H9 (cell line): ENCODE measurements at regions not wholly inside any gene's neighbourhood (a gene's known extent, or its start where the extent isn't known, plus 50 kb on each side); places are given as distances from the start of the nearest gene placed in this dataset.
"Not testable (repeated sequence)": the region's sequence is repeated elsewhere in the genome, so short reads cannot be mapped to it uniquely, and the experiment has no call there.

Experiments
- DNase-seq: peaks from one replicate; pipeline ENCODE4 v3.0.0-alpha.2; 2017
- H2AFZ ChIP-seq: one replicate; pipeline ENCODE4 v1.6.1; 2013; ENCODE audit warnings: mild to moderate bottlenecking, low read length, control low read depth, moderate library complexity
- H2AK5ac ChIP-seq: 2 replicates; pipeline ENCODE4 v1.6.1; 2013; ENCODE audit warnings: low read length, control low read depth, mixed read lengths; ENCODE audit not compliant: insufficient read length
- H2BK120ac ChIP-seq: one replicate; pipeline ENCODE4 v1.6.1; 2013; ENCODE audit warnings: low read depth, mild to moderate bottlenecking, low read length, control low read depth, inconsistent platforms; ENCODE audit not compliant: poor library complexity, severe bottlenecking
- H2BK12ac ChIP-seq: 2 replicates; pipeline ENCODE4 v1.6.1; 2013; ENCODE audit warnings: low read length, control low read depth, mixed read lengths, low read depth; ENCODE audit not compliant: insufficient read length
- H2BK15ac ChIP-seq: 2 replicates; pipeline ENCODE4 v1.6.1; 2013; ENCODE audit warnings: low read depth, low read length, control low read depth
- H2BK20ac ChIP-seq: one replicate; pipeline ENCODE4 v1.6.1; 2013; ENCODE audit warnings: low read depth, mild to moderate bottlenecking, low read length, control low read depth, inconsistent platforms; ENCODE audit not compliant: poor library complexity, severe bottlenecking
- H2BK5ac ChIP-seq: 2 replicates; pipeline ENCODE4 v1.6.1; 2013; ENCODE audit warnings: low read length, control low read depth, mixed read lengths; ENCODE audit not compliant: insufficient read length
- H3K14ac ChIP-seq: 2 replicates; pipeline ENCODE4 v1.6.1; 2013; ENCODE audit warnings: low read length, control low read depth; ENCODE audit not compliant: insufficient read depth
- H3K18ac ChIP-seq: 2 replicates; pipeline ENCODE4 v1.6.1; 2013; ENCODE audit warnings: low read depth, mild to moderate bottlenecking, mixed read lengths, low read length, control low read depth; ENCODE audit not compliant: insufficient read length
- H3K23ac ChIP-seq: 2 replicates; pipeline ENCODE4 v1.6.1; 2013; ENCODE audit warnings: low read length, control low read depth, mixed read lengths, low read depth; ENCODE audit not compliant: insufficient read length
- H3K23me2 ChIP-seq: 2 replicates; pipeline ENCODE4 v1.6.1; 2013; ENCODE audit warnings: low read depth, mild to moderate bottlenecking, mixed read lengths, low read length, control low read depth; ENCODE audit not compliant: insufficient read length, poor library complexity, severe bottlenecking
- H3K27ac ChIP-seq: 2 replicates; pipeline ENCODE4 v1.5.1; 2013; ENCODE audit warnings: low read length, control low read depth, mixed read lengths, low read depth; ENCODE audit not compliant: insufficient read length
- H3K27me3 ChIP-seq: 2 replicates; pipeline ENCODE4 v1.6.1; 2013; ENCODE audit warnings: low read length, control low read depth, inconsistent platforms; ENCODE audit not compliant: insufficient read depth
- H3K4ac ChIP-seq: 2 replicates; pipeline ENCODE4 v1.6.1; 2013; ENCODE audit warnings: low read depth, mild to moderate bottlenecking, control low read depth, inconsistent platforms, low read length, moderate library complexity
- H3K4me1 ChIP-seq: 2 replicates; pipeline ENCODE4 v1.6.1; 2013; ENCODE audit warnings: low read length, control low read depth, inconsistent platforms; ENCODE audit not compliant: insufficient read depth
- H3K4me2 ChIP-seq: 2 replicates; pipeline ENCODE4 v1.6.1; 2013; ENCODE audit warnings: low read length, control low read depth, mixed read lengths; ENCODE audit not compliant: insufficient read length, insufficient read depth
- H3K56ac ChIP-seq: 2 replicates; pipeline ENCODE4 v1.6.1; 2013; ENCODE audit warnings: low read depth, mild to moderate bottlenecking, mixed read lengths, low read length, control low read depth; ENCODE audit not compliant: insufficient read length
- H3K79me1 ChIP-seq: 2 replicates; pipeline ENCODE4 v1.6.1; 2013; ENCODE audit warnings: low read depth, mild to moderate bottlenecking, moderate library complexity, low read length, control low read depth, inconsistent platforms; ENCODE audit not compliant: insufficient read depth, poor library complexity, severe bottlenecking
- H3K79me2 ChIP-seq: 2 replicates; pipeline ENCODE4 v1.6.1; 2013; ENCODE audit warnings: low read length, control low read depth, inconsistent platforms; ENCODE audit not compliant: insufficient read depth
- H3K9ac ChIP-seq: 2 replicates; pipeline ENCODE4 v1.6.1; 2013; ENCODE audit warnings: low read length, control low read depth, mixed read lengths; ENCODE audit not compliant: insufficient read length; ENCODE audit errors: extremely low read depth
- H3K9me3 ChIP-seq: one replicate; pipeline ENCODE4 v1.6.1; 2013; ENCODE audit warnings: low read depth, low read length, inconsistent platforms; ENCODE audit not compliant: control insufficient read depth
- H3T11ph ChIP-seq: one replicate; pipeline ENCODE4 v1.6.1; 2013; ENCODE audit warnings: mild to moderate bottlenecking, low read length, control low read depth, inconsistent platforms
- H4K20me1 ChIP-seq: one replicate; pipeline ENCODE4 v1.6.1; 2013; ENCODE audit not compliant: control insufficient read depth, insufficient read length, insufficient read depth
- H4K5ac ChIP-seq: 2 replicates; pipeline ENCODE4 v1.6.1; 2013; ENCODE audit warnings: low read depth, mild to moderate bottlenecking, mixed read lengths, low read length, control low read depth; ENCODE audit not compliant: insufficient read length
- H4K8ac ChIP-seq: replicated peaks from 2 replicates; pipeline ENCODE4 v1.6.1; 2013; ENCODE audit warnings: low read length, control low read depth, mixed read lengths, low read depth; ENCODE audit not compliant: insufficient read length
- H4K91ac ChIP-seq: 2 replicates; pipeline ENCODE4 v1.6.1; 2013; ENCODE audit warnings: low read depth, mild to moderate bottlenecking, moderate library complexity, mixed read lengths, low read length, control low read depth; ENCODE audit not compliant: insufficient read length
- H3K27ac Mint-ChIP-seq, 3 experiments: 2 replicates in 2 of 3; 3 replicates in 1 of 3; pipeline ENCODE4 v1.8.0; 2020 to 2021; ENCODE audit warnings: mixed read lengths in 3 of 3, mild to moderate bottlenecking in 1 of 3, moderate library complexity in 1 of 3
- H3K27me3 Mint-ChIP-seq: 2 replicates; pipeline ENCODE4 v1.8.0; 2021; ENCODE audit warnings: low read depth, mild to moderate bottlenecking, moderate library complexity, mixed read lengths
- H3K36me3 Mint-ChIP-seq, 3 experiments: 2 replicates in 2 of 3; 3 replicates in 1 of 3; pipeline ENCODE4 v1.8.0; 2020 to 2021; ENCODE audit warnings: low read depth in 3 of 3, mixed read lengths in 3 of 3; ENCODE audit not compliant: insufficient read depth in 1 of 3
- H3K4me1 Mint-ChIP-seq, 2 experiments: 2 replicates each; pipeline ENCODE4 v1.8.0; 2020; ENCODE audit warnings: mixed read lengths in 2 of 2
- H3K4me3 Mint-ChIP-seq, 2 experiments: 2 replicates in 1 of 2; 3 replicates in 1 of 2; pipeline ENCODE4 v1.8.0; 2020 to 2021; ENCODE audit warnings: mild to moderate bottlenecking in 2 of 2, mixed read lengths in 2 of 2, moderate library complexity in 1 of 2
- H3K9me3 Mint-ChIP-seq, 2 experiments: 2 replicates in 1 of 2; 3 replicates in 1 of 2; pipeline ENCODE4 v1.8.0; 2020; ENCODE audit warnings: mild to moderate bottlenecking in 2 of 2, mixed read lengths in 2 of 2, moderate library complexity in 1 of 2
- WGBS: extraction: QIAGEN DNeasy Blood & Tissue Kit; methylation state at CpG from one replicate; pipeline ENCODE4 v1.1.7; 2013; ENCODE audit warnings: missing lambda C conversion rate, low lambda C conversion rate, mixed read lengths; ENCODE audit not compliant: insufficient read length; ENCODE audit errors: extremely low coverage; 5-methylcytosine and 5-hydroxymethylcytosine counted together
- TF ChIP-seq, protein P1 (sequence below): fragments of 200-600 bp; sonication (generic); conservative IDR thresholded peaks from 3 replicates; pipeline ENCODE4 v1.8.0; 2021; ENCODE audit warnings: antibody characterized with exemption, mild to moderate bottlenecking

DNA sequence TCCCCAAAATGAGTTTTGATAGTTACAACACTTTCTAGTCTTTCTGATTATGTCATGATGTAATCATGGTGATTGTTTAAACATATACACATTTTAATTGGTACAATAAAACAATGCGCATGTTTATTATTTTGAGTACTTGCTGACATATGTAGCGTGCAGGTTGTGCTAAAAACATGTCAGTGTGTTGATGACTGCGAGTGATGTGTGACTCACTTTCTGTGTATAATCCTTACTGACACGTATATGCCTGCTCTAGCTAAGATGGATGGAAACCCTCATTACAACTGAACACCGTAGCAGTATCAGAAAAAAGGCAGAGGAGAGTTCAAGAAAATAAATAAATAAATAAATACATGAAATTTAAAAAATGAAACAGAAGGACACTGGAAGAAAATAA, 1552.4 kb upstream of the FLRT2 start:
- H3T11ph ChIP-seq, result no peak overlapping the region
- Mint-ChIP-seq H3K9me3 (no peaks in the 10 kb centered on the region; a peak in 1 of 5 replicates), H3K4me3 (no peak overlapping the region), H3K4me1 (peaks cover 2 to 5% of the 10 kb centered on the region in 2 experiments; a peak in 1 of 4 replicates), H3K27me3 (no peaks in the 10 kb centered on the region), H3K36me3 (no peaks in the 10 kb centered on the region), H3K27ac (no peak overlapping the region)
- no peak overlapping the region for H4K8ac ChIP-seq
- H3K79me2 ChIP-seq, result no peaks in the 10 kb centered on the region
- no peak overlapping the region for H3K14ac ChIP-seq
- H2AFZ ChIP-seq, result no peak overlapping the region
- no peaks in the 10 kb centered on the region for H3K79me1 ChIP-seq
- H2BK20ac ChIP-seq, result no peak overlapping the region
- no peak overlapping the region for H3K27ac ChIP-seq
- WGBS, result no CpG with 5 or more reads among the region's 5 CpGs
- no peaks in the 10 kb centered on the region for H3K4me1 ChIP-seq
- H4K91ac ChIP-seq, result no peak overlapping the region
- H2BK12ac ChIP-seq, result no peak overlapping the region
- H3K23me2 ChIP-seq, result no peaks in the 10 kb centered on the region
- H3K56ac ChIP-seq, result no peak overlapping the region
- H3K18ac ChIP-seq, result no peak overlapping the region
- H3K23ac ChIP-seq, result no peak overlapping the region
- H2BK15ac ChIP-seq, result no peak overlapping the region
- H2BK120ac ChIP-seq, result no peak overlapping the region
- DNase-seq, result no peak
- H3K9ac ChIP-seq, result no peak overlapping the region
- TF ChIP-seq, protein P1, sequence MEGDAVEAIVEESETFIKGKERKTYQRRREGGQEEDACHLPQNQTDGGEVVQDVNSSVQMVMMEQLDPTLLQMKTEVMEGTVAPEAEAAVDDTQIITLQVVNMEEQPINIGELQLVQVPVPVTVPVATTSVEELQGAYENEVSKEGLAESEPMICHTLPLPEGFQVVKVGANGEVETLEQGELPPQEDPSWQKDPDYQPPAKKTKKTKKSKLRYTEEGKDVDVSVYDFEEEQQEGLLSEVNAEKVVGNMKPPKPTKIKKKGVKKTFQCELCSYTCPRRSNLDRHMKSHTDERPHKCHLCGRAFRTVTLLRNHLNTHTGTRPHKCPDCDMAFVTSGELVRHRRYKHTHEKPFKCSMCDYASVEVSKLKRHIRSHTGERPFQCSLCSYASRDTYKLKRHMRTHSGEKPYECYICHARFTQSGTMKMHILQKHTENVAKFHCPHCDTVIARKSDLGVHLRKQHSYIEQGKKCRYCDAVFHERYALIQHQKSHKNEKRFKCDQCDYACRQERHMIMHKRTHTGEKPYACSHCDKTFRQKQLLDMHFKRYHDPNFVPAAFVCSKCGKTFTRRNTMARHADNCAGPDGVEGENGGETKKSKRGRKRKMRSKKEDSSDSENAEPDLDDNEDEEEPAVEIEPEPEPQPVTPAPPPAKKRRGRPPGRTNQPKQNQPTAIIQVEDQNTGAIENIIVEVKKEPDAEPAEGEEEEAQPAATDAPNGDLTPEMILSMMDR, result no peak
- H4K5ac ChIP-seq, result no peak overlapping the region
- no peak overlapping the region for H3K4me2 ChIP-seq
- no peak overlapping the region for H2AK5ac ChIP-seq
- no peaks in the 10 kb centered on the region for H4K20me1 ChIP-seq
- no peak overlapping the region for H2BK5ac ChIP-seq
- H3K4ac ChIP-seq, result no peak overlapping the region
- H3K9me3 ChIP-seq, result no peaks in the 10 kb centered on the region
- H3K27me3 ChIP-seq, result no peaks in the 10 kb centered on the region

DNA sequence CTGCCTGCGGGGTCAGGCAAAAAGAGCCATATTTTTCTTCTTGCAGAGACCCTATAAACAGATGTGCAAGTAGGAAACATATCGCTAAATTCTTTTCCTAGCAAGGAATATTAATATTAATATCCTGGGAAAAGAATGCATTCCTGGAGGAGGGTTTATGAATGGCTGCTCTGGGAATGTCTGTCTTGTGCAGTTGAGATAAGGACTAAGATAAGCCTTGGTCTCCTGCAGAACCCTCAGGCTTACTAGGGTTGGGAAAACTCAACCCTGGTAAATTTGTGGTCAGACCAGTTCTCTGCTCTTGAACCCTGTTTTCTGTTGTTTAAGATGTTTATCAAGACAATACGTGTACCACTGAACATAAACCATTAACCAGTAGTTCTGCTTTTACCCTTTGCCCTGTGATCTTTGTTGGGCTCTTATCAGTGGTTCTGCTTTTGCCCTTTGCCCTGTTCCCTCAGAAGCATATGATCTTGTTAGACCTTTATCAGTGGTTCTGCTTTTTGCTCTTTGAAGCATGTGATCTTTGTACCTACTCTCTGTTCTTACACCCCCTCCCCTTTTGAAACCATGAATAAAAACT, 1548.2 kb upstream of the FLRT2 start:
- DNase-seq, H3K27ac ChIP-seq: not testable (repeated sequence)
- peak overlapping the region in 1 of 3 experiments; percentile 59; a peak in 1 of 7 replicates for H3K27ac Mint-ChIP-seq

More for the DNA sequence above, 1548.2 kb upstream of the FLRT2 start:
- not testable (repeated sequence) for H3K4ac ChIP-seq, H3K14ac ChIP-seq, H3K27me3 Mint-ChIP-seq, H3K9ac ChIP-seq, H3K56ac ChIP-seq, H3K4me1 Mint-ChIP-seq, H2AFZ ChIP-seq, H3K36me3 Mint-ChIP-seq, H2BK5ac ChIP-seq, H3K23me2 ChIP-seq, H4K8ac ChIP-seq, H3K4me2 ChIP-seq, H3K9me3 ChIP-seq, H4K20me1 ChIP-seq, H3K18ac ChIP-seq, H2BK12ac ChIP-seq, H3K4me1 ChIP-seq, H2BK120ac ChIP-seq, H3T11ph ChIP-seq, H3K23ac ChIP-seq, H2BK15ac ChIP-seq, H3K9me3 Mint-ChIP-seq, H4K5ac ChIP-seq, H4K91ac ChIP-seq, H3K4me3 Mint-ChIP-seq, H2AK5ac ChIP-seq, H3K79me2 ChIP-seq, H3K79me1 ChIP-seq, H3K27me3 ChIP-seq, H2BK20ac ChIP-seq
- no CpG with 5 or more reads among the region's 3 CpGs for WGBS
